Left ventricle myocardium inferior (tissue), 1 donor: ENCODE measurements at regions not wholly inside any gene's neighbourhood (a gene's known extent, or its start where the extent isn't known, plus 50 kb on each side); places are given as distances from the start of the nearest gene placed in this dataset.

Source experiments
- DNase-seq: peaks from one replicate; pipeline ENCODE4 v3.0.0-alpha.2; 2020
- H3K27ac ChIP-seq: fragments of 200-600 bp; replicated peaks from 2 replicates; pipeline ENCODE4 v1.8.0; 2021
- H3K27me3 ChIP-seq: fragments of 200-600 bp; 2 replicates; pipeline ENCODE4 v1.8.0; 2021; ENCODE audit warnings: low read depth
- H3K36me3 ChIP-seq: fragments of 200-600 bp; 2 replicates; pipeline ENCODE4 v1.8.0; 2021
- H3K4me1 ChIP-seq: fragments of 200-600 bp; 2 replicates; pipeline ENCODE4 v1.8.0; 2021
- H3K4me3 ChIP-seq: fragments of 200-600 bp; 2 replicates; pipeline ENCODE4 v1.8.0; 2021; ENCODE audit warnings: mild to moderate bottlenecking, moderate library complexity
- H3K9me3 ChIP-seq: fragments of 200-600 bp; replicated peaks from 2 replicates; pipeline ENCODE4 v1.8.0; 2021
- CTCF ChIP-seq: fragments of 200-600 bp; IDR thresholded peaks from 2 replicates; pipeline ENCODE4 v1.8.0; 2021; ENCODE audit warnings: antibody characterized with exemption, mild to moderate bottlenecking, borderline replicate concordance
- intact Hi-C: fragments of 100-400 bp; cut with micrococcal nuclease; formaldehyde crosslinking; loops from one replicate; pipeline ENCODE4 v1.11.0; 2022
- donor health status: DM: no; HTN: yes; CAD: no; lungs with severe emphysema.

- H3K27me3 ChIP-seq: no peaks in the 10 kb centered on the region
- no peaks in the 10 kb centered on the region for H3K4me1 ChIP-seq
- intact Hi-C loops: no loop called here
- no peaks in the 10 kb centered on the region for H3K9me3 ChIP-seq
- H3K4me3 ChIP-seq: no peak overlapping the region
- H3K36me3 ChIP-seq: no peaks in the 10 kb centered on the region
- DNase-seq: no peak
- no peak overlapping the region for H3K27ac ChIP-seq
- TF ChIP-seq CTCF: no peak
Observed at GRCh38 chrX:45709381-45709780, 508.7 kb upstream of the DIPK2B start.

- no peak overlapping the region for H3K27ac ChIP-seq
- intact Hi-C loops: no loop called here
- no peaks in the 10 kb centered on the region for H3K4me1 ChIP-seq
- no peak overlapping the region for H3K4me3 ChIP-seq
- H3K36me3 ChIP-seq: no peaks in the 10 kb centered on the region
- TF ChIP-seq CTCF: no peak
- H3K9me3 ChIP-seq: no peaks in the 10 kb centered on the region
- DNase-seq: no peak
- no peaks in the 10 kb centered on the region for H3K27me3 ChIP-seq
Observed at GRCh38 chrX:45699158-45699557, 498.5 kb upstream of the DIPK2B start.

- H3K36me3 ChIP-seq: no peaks in the 10 kb centered on the region
- H3K27me3 ChIP-seq: no peaks in the 10 kb centered on the region
- H3K4me3 ChIP-seq: no peak overlapping the region
- H3K4me1 ChIP-seq: no peaks in the 10 kb centered on the region
- no peaks in the 10 kb centered on the region for H3K9me3 ChIP-seq
- H3K27ac ChIP-seq: no peak overlapping the region
- TF ChIP-seq CTCF: no peak
- intact Hi-C loops: no loop called here
- DNase-seq: no peak
Observed at GRCh38 chrX:45697591-45697990, 496.9 kb upstream of the DIPK2B start.

DNA sequence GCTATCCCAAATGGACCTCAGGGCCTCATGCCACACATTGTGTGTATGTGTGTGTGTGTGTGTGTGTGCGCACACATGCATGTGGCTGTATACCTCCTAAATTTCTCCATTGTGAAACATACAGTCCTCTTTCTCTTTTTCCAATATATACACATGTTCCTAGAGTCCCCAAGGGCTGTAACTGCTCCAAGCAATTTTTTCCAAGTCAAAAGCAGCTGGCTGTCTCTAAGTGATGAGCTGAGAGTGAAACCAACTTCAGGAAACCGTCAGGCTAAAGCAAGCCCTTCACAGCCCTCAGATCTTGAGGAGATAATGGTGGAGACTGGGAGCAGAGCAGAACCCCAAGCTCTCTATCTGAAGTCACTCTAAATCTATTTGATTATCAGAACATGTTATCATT is 496.1 kb upstream of the DIPK2B start:
- H3K9me3 ChIP-seq: no peaks in the 10 kb centered on the region
- H3K36me3 ChIP-seq: no peaks in the 10 kb centered on the region
- no peaks in the 10 kb centered on the region for H3K27me3 ChIP-seq
- TF ChIP-seq CTCF: no peak
- DNase-seq: no peak
- H3K27ac ChIP-seq: no peak overlapping the region
- intact Hi-C loops: no loop called here
- no peaks in the 10 kb centered on the region for H3K4me1 ChIP-seq
- H3K4me3 ChIP-seq: no peak overlapping the region

GRCh38 chrX:45689971-45690370 is 489.3 kb upstream of the DIPK2B start:
- no peak overlapping the region for H3K4me3 ChIP-seq
- H3K9me3 ChIP-seq: no peaks in the 10 kb centered on the region
- no peaks in the 10 kb centered on the region for H3K36me3 ChIP-seq
- intact Hi-C loops: no loop called here
- no peak for TF ChIP-seq CTCF
- no peak for DNase-seq
- H3K27me3 ChIP-seq: no peaks in the 10 kb centered on the region
- H3K27ac ChIP-seq: no peak overlapping the region
- no peaks in the 10 kb centered on the region for H3K4me1 ChIP-seq

- H3K4me3 ChIP-seq: no peak overlapping the region
- intact Hi-C loops: no loop called here
- TF ChIP-seq CTCF: no peak
- no peaks in the 10 kb centered on the region for H3K9me3 ChIP-seq
- no peak for DNase-seq
- H3K36me3 ChIP-seq: no peaks in the 10 kb centered on the region
- H3K27ac ChIP-seq: no peak overlapping the region
- H3K27me3 ChIP-seq: no peaks in the 10 kb centered on the region
- H3K4me1 ChIP-seq: no peaks in the 10 kb centered on the region
Observed at GRCh38 chrX:45683914-45684313, 483.2 kb upstream of the DIPK2B start.
